Ureter (tissue), 1 donor: ENCODE measurements at regions not wholly inside any gene's neighbourhood (a gene's known extent, or its start where the extent isn't known, plus 50 kb on each side); places are given as distances from the start of the nearest gene placed in this dataset.
"Not testable (repeated sequence)": the region's sequence is repeated elsewhere in the genome, so short reads cannot be mapped to it uniquely, and the experiment has no call there.

Source experiments
- DNase-seq: peaks from one replicate; pipeline ENCODE4 v3.0.0-alpha.2; 2020; ENCODE audit warnings: low spot score
- donor health status: DM: yes; HTN: yes; CAD: no.

DNA sequence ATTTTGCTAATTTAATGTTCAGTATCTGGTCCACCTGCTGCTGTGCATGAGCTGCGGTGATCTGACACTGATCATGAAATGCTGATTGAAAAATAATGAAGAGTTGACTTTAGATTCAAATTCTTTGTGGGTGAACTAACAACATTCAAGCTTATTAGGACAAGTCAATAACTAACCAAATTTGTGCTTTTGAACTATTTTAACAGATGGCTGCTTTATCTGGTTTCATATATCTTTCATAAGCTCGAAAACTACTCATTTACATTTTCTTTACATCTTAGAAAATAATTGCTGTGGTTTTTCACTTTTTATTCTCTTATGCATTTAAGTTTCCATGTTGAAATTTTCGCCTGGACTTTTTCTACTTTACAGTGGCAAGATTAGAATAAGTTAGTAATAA lies 274.8 kb upstream of the CCNG1 start:
- DNase-seq = no peak

DNA sequence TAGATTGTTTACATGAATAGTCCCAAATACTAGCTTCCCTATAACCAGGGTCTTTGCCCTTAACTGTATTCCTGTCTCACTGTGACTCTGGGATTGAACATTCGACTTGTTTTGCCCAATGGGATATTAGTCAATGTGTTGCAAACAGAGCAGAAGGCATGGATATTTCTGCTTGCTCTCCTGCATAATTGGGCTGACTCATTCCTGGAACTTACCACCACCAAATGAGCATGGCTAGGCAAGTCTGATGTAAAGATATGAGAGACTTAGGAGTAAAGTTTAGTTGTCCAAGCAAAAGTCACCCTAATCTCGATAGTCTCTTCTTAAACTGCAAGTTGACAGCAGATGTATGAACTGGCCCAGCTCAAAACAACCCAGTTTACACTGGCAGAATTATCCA lies 273.5 kb upstream of the CCNG1 start:
- no peak for DNase-seq

DNA sequence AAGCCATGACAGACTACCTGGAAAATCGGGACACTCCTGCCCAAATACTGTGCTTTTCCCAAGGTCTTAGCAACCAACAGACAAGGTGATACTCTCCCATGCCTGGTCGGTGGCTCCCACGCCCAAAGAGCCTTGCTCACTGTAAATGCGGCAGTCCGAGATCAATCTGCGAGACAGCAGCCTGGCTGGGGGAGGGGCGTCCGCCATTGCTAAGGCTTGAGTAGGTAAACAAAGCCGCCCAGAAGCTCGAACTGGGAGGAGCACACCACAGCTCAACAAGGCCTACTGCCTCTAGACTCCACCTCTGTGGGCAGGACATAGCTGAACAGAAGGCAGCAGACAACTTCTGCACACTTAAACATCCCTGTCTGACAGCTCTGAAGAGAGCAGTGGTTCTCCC lies 272.1 kb upstream of the CCNG1 start:
- no peak for DNase-seq

DNA sequence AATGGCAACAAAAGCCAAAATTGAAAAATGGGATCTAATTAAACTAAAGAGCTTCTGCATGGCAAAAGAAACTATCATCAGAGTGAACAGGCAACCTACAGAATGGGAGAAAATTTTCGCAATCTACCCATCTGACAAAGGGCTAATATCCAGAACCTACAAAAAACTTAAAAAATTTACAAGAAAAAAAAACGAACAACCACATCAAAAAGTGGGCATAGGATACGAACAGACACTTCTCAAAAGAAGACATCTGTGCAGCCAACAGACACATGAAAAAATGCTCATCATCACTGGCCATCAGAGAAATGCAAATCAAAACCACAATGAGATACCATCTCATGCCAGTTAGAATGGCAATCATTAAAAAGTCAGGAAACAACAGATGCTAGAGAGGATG lies 267.2 kb upstream of the CCNG1 start:
- not testable (repeated sequence) for DNase-seq

DNA sequence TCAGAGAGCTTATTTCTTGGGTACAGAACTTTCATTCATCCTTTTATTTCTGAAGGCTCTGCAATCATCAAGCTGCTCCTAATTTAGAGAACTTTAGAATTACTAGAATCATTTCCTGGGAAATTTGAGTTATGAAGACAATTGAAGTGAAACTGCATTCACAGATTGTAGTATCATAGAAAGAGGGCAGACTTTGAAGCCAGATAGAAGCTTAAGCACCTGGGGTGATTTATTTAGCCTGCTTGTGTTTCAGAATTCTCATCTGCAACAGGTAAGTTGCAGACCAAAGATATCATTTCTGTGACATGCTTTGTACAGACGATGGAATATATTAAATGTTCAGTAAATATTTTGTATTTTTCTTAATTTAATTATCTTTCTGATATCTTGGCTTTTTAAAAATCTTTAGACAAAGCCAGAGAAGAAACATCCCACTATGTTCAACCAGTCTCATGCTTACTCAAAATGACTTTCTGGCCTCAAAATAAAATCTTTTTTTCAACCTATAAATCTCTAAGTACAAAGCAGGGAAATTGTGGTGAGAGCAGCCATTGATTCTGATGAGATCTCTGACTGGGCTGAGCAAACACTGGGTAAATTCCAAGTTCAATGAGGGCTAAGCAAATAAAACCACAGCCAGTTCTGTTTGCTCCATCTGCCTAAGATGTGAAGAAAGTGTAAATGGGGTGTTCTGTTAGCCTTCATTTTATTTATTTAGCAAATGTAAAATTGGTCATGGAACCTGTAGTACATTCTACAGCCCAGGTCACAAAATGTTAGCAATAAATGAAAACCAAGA lies 264.7 kb upstream of the CCNG1 start:
- DNase-seq = no peak

DNA sequence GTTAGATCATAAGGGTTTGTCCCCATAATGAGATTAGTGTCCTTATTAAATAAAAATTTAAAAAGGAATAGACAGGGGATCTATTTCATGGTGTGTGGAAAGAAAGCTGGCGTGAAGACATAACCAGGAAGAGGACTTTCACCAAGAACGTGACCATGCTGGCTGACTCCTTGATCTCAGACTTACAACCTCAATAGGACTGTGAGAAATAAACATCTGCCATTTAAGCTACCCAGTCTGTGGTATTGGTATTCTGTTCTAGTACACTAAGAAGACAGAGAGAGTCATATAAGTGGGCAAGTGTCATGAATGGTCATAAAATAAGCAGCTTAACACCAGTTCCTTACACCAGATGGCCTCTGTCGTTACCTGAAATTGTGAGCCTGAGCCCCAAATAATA lies 259.4 kb upstream of the CCNG1 start:
- no peak for DNase-seq

DNA sequence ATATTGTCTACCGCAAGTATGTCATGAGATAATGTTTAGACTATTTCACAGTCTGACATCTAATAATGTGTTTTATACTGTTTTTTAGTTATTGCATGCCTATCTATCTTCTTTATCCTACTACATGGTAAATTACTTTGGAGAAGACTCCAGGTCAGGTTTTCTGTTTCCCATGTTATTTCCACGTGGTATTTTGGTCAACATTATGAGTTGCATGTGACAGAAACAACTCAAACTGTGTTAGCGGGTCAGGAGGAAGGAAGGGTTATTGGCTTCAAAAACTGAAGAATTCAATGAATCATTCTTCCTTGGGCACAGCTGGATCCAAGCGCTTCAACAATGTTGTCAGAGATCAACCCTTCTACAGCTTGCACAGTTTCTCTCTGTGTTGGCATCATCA lies 252.1 kb upstream of the CCNG1 start:
- no peak for DNase-seq

DNA sequence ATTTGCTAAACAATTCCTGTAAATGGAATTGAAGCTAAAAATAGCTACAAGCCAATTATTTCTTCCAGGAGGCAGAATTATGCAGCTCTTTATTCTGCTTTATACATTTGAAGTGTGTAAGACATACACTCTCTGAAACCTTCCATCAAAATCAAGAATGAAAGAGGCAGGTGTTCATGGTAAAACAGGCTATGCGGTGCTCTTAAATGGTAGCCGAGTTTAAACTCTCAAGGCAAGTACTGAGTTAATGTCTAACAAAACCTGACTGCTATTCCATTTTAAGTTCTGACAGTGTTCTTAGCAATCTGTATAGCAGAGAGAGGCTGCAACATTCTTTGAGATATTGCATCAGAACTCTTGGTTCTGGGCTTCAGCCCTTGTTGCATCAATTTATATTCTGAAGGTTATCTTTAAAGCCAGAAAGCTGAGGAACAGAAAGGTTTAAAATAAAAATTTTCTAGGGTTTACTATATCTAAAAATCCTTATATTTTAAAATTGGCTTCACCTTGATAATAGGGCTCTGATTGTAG lies 248.3 kb upstream of the CCNG1 start:
- DNase-seq = no peak

DNA sequence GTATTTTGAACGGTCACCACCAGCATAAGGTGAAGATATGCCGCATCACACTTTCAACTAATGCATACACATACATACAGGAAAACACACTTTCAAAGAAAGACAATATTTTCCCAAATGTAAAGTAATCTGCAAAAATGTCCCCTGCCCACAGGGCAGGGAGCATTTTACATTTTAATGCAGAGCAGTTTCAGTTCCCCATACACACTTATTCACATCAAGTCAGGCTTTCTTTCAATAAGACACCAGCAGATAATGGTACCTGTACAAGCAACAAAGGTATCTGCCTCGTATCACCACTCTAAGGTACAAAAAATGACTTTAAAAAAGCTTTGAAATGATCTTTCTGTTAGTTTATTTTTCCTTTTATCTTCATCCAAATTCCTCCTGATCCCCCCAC lies 247.1 kb upstream of the CCNG1 start:
- no peak for DNase-seq

DNA sequence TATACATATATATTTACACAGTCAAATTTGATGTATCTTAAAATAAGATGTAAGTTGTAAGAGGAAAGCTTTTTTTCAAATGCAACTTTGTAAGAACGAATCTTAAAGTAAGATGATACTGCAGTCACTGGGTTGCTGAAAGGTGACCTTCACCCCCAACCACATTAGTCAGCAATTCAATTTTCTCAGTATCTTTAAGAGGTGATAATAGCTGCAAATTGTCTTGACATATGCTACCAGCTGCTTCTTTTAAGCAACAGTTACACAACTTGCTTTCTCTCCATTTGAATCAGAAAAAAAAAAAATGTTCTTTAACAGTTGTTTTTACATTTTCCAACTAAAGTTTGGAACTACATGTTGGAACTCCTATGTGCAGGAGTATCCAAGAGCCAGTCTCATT lies 246.6 kb upstream of the CCNG1 start:
- no peak for DNase-seq

DNA sequence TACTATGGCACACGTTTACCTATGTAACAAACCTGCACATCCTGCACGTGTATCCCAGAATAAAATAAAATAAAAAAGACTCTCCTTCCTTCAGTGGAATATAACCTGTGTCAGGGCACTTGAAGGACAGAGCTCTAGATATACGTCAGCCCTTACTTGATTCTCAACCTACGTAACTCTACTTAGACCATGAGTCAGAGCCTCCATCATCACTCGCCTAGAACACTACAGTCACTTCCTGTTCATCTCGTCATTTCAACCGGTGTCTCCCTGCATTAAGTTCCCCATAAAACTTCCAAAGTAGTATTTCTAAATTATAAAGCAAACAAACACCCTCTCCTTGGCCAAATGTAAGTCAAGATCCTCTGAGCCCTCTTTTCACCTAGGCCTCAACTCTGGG lies 243.5 kb upstream of the CCNG1 start:
- DNase-seq = no peak

DNA sequence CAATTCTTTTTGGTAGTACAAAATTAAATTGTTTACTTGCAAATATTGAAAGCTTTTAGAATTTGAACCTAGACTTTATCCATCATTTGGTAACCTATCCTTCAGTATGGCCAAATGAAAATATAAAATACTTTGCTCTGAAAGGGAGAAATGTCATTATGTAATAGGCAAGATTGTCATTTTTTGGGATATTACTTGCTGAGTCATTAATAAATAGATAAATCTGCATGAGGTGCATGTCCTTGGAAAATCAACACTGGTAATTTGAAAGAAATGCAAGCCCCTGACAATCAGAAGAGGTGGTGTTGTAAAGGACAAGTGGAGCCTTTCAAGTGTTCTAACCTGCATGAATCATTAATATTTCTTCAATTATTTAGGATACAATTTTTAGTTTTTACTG lies 231.8 kb upstream of the CCNG1 start:
- no peak for DNase-seq

DNA sequence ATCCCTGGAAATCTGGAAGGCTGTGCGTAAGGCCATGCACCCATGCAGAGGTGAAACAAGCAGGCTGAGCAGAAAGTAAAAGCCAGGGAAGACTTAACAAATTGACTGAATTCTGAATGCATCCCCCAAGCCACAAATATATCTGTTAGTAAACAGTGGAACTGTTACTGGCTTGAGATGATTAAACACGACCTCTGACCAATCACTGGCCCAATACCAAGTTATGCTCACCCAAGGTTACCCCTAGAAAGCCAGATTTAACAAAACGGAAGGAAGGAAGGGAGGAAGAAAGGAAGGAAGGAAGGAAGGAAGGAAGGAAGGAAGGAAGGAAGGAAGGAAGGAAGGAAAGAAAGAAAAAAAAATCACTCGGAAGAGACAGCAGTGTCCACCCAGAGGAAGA lies 215.8 kb upstream of the CCNG1 start:
- no peak for DNase-seq

DNA sequence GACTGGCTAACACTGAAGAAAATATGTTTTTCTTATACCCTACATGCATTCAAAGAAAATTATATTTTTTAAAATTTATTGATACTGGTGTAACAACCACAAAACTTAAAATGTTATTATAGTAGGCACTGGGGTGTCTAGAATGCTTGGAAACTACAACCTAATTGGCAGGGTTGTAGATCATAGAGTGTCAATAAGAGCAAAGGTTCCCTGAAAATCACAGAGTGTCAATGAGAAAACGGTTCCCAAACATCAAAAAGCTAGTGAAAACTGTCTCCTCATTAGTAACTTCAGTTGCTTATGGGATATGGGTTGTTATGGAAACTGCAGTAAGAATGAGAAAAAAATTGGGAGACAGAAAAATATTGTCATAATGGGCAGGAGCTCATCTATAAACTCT lies 214.4 kb upstream of the CCNG1 start:
- DNase-seq = no peak

DNA sequence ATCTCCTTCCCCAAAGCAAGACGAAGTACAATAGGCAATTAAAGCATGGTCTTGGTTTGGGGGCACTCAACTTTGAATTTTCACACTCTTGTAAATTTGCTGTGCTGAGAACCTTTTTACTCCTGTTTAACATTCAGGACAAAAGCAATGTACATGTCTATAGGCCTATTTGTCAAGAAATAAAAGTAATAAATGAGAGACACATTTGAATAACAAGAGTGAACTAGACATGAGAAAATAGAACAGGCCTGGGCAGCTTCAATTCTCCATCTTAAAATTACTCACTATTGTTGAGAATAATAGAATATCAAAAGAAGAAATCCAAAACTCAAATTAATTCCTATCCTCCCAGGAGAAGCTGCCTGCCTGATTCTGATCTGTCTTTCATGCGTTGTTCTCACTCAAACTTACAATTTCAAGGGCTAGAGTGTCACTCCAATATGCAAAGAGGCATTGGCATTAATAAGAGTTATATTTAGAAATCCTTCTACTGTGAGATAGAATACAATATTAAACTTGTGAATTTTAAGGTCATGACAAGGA lies 192.9 kb upstream of the CCNG1 start:
- DNase-seq = no peak

DNA sequence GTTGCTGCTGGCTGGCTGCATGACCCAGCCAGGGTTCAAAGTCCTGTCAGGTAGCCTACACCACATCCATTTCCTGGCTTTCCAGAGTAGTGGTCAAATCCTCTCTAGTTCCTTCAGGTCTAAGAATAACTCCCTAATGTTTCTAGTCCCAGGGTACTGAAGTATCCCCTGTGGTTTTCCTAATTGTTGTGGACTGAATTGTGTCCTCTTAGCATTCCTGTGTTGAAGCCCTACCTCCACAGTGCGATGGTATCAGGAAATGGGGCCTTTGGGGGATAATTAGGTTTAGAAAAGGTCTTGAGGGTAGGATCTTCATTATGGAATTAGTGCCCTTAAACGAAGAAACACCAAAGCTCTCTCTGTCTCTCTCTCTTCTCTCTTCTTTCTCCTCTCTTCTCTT lies 191.8 kb upstream of the CCNG1 start:
- no peak for DNase-seq

DNA sequence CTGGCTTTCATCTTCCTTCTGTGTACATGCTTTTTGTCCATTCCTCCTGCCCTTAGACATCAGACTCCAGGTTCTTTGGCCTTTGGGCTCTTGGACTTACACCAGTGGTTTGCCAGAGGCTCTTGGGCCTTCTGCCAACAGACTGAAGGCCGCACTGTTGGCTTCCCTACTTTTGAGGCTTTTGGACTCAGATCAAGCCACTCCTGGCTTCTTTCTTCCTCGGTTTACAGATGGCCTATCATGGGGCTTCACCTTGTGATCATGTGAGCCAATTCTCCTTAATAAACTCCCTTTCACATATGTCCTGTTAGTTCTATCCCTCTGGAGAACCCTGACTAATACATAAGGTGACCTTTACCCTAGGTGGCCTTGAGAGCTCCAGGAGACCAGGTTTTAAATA lies 189.1 kb upstream of the CCNG1 start:
- no peak for DNase-seq

DNA sequence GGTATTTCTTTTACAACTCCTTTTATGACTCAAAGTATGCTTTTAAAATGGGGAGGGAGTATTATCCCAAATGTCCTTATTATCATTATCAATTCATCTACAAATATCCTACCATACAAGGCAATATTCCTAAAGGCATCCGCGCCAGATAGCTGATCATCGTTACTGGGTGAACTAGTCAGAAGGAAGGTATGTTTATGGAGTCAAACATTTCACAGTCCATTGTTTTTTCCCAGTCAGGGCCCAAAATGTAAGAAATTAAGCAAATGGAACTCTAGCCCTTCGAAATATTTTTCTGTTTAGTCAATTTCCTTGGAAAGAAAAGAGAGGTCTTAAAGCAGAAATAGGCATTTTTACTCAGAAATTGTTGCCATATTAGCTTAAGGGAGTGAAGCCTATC lies 188.5 kb upstream of the CCNG1 start:
- no peak for DNase-seq

DNA sequence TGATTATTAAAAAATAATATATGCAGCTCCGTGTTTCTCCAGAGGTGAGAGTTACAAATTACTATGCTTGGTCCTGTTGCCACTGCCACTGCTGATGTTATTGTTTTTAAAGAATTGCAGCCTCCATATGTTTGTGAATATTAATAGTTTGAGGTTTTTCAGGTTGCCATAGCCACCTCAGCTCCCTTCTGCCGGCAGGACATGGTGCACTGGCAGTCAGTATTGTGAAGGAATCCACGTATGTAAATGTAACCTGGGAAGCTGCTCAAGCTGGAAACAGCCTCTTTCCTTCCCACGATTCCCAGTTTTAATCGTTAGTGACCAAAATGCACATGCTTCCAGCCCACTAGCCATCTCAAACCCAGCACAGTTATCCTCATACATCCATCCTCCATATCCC lies 184.4 kb upstream of the CCNG1 start:
- no peak for DNase-seq

DNA sequence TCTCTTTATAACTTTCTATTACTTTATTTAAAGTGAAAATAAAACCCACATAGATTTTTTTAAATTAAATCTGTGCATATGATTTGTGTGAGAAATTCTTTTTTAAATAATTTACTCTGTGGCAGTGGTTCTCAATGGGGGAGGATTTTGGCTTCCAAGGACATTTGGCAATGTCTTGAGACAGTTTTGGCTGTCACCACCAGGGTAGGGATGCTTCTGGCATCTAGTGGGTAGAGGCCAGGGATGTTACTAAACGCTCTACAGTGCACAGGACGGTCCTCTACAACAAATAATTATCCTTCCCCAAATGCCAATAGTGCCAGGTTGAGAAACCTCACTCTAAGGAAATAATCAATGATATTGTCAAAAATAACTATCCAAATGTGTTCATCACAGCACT lies 177.9 kb upstream of the CCNG1 start:
- DNase-seq = no peak

DNA sequence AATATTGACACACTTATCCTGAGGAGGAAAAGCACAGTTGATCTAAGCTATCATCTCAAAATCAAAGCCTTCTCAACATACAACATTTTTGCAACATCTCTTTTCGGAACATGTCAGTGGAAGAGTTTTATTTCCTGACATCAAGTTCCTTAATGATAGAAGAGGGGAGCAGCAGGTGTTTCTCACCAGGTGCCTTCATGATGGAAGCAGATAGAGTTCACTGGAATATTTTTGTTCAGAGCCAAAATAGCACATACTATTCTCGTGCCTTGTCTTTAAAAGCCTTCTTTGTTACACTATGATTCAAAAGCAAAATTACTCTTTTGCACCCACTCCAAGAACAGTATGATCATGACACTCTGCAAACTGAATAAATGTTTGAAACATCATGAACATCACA lies 176.9 kb upstream of the CCNG1 start:
- DNase-seq = no peak

DNA sequence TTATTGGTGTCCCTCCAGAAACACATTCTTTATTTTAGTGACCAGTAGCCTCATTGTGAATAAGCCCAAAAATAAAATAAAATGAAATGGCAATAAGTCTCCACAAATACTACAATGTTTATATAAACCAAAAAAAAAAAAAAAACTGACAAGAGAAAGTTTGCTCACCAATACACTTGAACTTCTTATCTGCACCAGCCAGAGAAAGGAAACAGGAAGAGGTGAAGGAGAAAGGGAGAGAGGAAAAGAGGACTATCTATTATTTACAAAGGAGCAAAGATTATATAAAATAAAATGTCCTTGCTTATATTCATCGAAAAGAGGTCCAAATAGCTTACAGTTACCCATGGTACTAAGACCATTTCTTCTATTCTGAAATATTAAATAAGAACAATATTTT lies 176.4 kb upstream of the CCNG1 start:
- DNase-seq = no peak

DNA sequence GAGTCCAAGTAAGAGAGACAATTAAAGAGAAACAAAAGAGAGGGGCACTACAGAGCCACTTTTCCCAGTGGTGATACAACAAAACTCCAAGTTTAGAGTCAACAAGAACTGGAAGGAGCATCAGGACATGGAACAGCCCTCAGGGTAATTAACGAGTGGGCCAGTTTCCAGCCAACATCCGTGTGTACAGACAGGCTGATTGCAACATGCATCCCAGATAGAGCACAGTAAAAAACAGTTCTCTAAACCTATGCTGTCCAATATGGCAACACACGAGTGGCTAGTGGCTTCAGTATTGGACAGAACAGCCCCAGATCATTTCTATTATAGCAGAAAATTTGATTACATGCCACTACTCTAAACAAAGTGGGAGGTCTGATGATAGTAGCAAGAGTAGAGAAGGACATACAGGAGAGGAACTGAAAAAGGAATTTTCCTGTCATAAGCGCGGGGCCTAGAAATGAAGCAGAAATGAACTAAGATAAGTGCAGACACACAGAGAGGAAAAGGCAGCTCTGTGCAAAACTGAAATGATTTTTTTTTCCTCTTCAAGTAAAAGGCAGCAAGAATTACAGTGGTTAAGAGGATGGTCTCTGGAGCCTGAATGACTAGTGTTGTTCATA lies 175.6 kb upstream of the CCNG1 start:
- no peak for DNase-seq
